Calu3 (cell line): ENCODE measurements at regions not wholly inside any gene's neighbourhood (a gene's known extent, or its start where the extent isn't known, plus 50 kb on each side); places are given as distances from the start of the nearest gene placed in this dataset.
A peak's percentile ranks its signal among the peaks of the same experiment; 100 is the strongest.

Experiments
- BruUV-seq: library from RNA; stranded (reverse); fragments of 400-500 nt; replicated peaks from 2 replicates; lab custom pipeline; 2021; lab: Mats Ljungman, UMichigan
- CTCF ChIA-PET: fragments of 300-600 bp; sonication (Branson Sonifier 250); formaldehyde crosslinking; loops from one replicate; lab custom pipeline; 2022; ENCODE audit warnings: antibody characterized with exemption; lab: Charles Lee
- DNase-seq: peaks from one replicate; pipeline ENCODE4 v3.0.0; 2022
- H3K27ac Mint-ChIP-seq: one replicate; pipeline ENCODE4 v1.8.0; 2022; ENCODE audit warnings: mixed read lengths; ENCODE audit not compliant: unreplicated experiment
- H3K27me3 Mint-ChIP-seq: one replicate; pipeline ENCODE4 v1.8.0; 2022; ENCODE audit warnings: mixed read lengths; ENCODE audit not compliant: unreplicated experiment
- H3K36me3 Mint-ChIP-seq: one replicate; pipeline ENCODE4 v1.8.0; 2022; ENCODE audit warnings: mild to moderate bottlenecking, moderate library complexity, mixed read lengths; ENCODE audit not compliant: insufficient read depth, unreplicated experiment
- H3K4me1 Mint-ChIP-seq: one replicate; pipeline ENCODE4 v1.8.0; 2022; ENCODE audit warnings: mild to moderate bottlenecking, low read depth, mixed read lengths; ENCODE audit not compliant: unreplicated experiment
- H3K4me3 Mint-ChIP-seq: one replicate; pipeline ENCODE4 v1.8.0; 2022; ENCODE audit warnings: mild to moderate bottlenecking, low read depth, moderate library complexity, mixed read lengths; ENCODE audit not compliant: unreplicated experiment
- H3K9me3 Mint-ChIP-seq: one replicate; pipeline ENCODE4 v1.8.0; 2022; ENCODE audit warnings: low read depth, mixed read lengths; ENCODE audit not compliant: unreplicated experiment
- intact Hi-C: fragments of 100-400 bp; cut with micrococcal nuclease; formaldehyde crosslinking; loops from one replicate; pipeline ENCODE4 v1.10.0; 2022; ENCODE audit not compliant: unreplicated experiment
- TF ChIP-seq, protein P1 (sequence below): fragments of 200-600 bp; IDR thresholded peaks from one replicate; pipeline ENCODE4 v1.8.0; 2022; ENCODE audit warnings: antibody characterized with exemption; ENCODE audit not compliant: unreplicated experiment

DNA sequence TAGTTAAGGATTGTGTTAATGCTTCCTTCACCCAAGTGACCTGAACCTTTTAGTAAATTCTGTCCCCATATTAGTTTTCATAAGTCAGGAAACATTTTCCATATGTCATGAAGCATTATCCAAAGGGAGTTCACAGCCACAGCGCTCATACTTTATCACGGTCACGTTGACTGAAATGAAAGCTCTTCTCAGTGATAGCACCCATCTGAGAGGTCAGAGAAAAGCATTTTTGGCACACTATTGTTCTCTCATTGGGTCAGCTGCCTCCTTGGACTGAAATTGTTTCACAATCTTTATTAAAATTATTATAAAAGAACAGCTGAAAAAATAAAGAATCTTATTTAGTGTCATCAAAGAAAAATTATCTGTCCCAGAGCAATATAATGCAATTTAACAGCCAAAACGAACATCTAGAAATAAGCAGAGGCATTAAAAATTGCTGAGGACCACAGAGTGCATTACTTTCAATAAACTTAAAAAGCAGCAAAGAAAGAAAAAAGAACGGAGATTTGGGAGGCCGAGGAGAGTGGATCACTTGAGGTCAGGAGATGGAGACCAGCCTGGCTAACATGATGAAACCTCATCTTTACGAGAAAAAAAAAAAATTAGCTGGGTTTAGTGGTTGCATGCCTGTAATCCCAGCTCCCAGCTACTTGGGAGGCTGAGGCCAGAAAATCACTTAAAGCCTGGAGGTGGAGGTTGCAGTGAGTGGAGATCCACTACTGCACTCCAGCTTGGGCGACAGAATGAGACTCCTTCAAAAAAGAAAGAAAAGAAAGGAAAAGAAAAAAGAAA lies 680.8 kb upstream of the FAM241A start:
- no peak for DNase-seq
- Mint-ChIP-seq H3K27me3 (no peaks in the 10 kb centered on the region), H3K9me3 (no peaks in the 10 kb centered on the region), H3K4me3 (no peak overlapping the region), H3K27ac (no peak overlapping the region), H3K36me3 (no peaks in the 10 kb centered on the region), H3K4me1 (peaks cover 9% of the 10 kb centered on the region)
- no TSS peak for BruUV-seq
- intact Hi-C loops, result no loop called here
- TF ChIP-seq, protein P1, sequence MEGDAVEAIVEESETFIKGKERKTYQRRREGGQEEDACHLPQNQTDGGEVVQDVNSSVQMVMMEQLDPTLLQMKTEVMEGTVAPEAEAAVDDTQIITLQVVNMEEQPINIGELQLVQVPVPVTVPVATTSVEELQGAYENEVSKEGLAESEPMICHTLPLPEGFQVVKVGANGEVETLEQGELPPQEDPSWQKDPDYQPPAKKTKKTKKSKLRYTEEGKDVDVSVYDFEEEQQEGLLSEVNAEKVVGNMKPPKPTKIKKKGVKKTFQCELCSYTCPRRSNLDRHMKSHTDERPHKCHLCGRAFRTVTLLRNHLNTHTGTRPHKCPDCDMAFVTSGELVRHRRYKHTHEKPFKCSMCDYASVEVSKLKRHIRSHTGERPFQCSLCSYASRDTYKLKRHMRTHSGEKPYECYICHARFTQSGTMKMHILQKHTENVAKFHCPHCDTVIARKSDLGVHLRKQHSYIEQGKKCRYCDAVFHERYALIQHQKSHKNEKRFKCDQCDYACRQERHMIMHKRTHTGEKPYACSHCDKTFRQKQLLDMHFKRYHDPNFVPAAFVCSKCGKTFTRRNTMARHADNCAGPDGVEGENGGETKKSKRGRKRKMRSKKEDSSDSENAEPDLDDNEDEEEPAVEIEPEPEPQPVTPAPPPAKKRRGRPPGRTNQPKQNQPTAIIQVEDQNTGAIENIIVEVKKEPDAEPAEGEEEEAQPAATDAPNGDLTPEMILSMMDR, result no peak
- CTCF ChIA-PET, result no interaction called here

DNA sequence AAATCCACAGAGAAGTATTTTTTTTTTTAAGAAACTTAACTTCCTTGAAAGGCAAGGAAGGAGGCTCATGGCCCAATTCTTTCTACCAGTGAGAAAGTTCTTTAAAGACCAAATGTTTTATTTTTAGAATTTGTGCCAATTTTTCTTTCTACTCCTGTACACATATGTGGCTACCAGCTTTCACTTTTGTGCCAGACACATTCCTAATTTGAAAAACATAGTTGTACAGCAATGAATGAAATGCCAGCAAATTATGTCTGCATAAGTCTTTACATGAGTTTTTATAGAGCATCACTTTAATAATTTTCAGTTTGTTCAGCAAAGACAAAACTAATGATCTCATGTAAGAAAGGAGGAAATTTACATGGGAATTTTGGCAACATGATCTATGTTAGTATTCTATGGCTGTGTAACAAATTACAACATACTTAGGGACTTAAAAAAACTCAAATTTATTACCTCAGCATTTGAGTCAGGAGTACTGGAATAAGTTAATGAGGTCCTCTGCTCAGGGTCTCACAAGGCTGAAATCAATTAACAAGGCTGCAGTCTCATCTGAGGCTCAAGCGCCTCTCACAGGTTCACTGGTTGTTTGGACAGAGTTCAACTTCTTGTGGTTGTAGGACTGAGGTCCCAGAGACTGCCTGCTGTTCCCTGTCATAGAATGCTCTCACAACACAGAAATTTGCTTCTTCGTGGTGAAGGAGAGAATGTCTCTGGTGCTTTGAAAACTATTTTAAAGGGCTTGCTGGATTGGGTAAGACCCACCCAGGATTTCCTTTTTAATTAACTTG lies 678.2 kb upstream of the FAM241A start:
- intact Hi-C loops, result no loop called here
- H3K27ac Mint-ChIP-seq, result no peak overlapping the region
- no peaks in the 10 kb centered on the region for H3K36me3 Mint-ChIP-seq
- peaks cover 9% of the 10 kb centered on the region for H3K4me1 Mint-ChIP-seq
- H3K9me3 Mint-ChIP-seq, result no peaks in the 10 kb centered on the region
- BruUV-seq, result no TSS peak
- TF ChIP-seq, protein P1, result no peak
- CTCF ChIA-PET, result no interaction called here
- H3K27me3 Mint-ChIP-seq, result no peaks in the 10 kb centered on the region
- no peak for DNase-seq
- no peak overlapping the region for H3K4me3 Mint-ChIP-seq

DNA sequence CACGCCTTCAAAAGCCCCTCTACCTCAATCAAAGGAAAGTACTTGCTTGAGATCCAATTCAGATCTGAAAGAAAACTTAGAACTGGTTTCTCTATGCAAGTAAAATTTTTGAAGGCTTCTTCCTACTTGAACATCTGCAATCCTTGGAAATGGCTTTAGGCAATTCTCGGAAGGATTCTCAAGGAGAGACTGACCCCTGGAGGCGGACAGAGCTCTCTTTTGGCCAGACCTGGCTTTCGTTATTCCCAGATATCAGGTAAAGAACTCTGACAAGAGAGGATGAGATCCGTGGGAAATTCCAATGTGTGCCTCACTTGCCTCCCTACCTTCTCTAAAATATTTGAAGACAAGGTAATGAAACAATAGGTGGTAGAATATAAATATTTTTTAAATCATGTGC lies 670.3 kb upstream of the FAM241A start:
- no TSS peak for BruUV-seq
- H3K27ac Mint-ChIP-seq, result no peak overlapping the region
- CTCF ChIA-PET, result interaction anchor here (0.9 kb wide), 1 partner anchor 337 kb away, joined by 4 read pairs; no protein-coding TSS in a partner anchor
- no peaks in the 10 kb centered on the region for H3K36me3 Mint-ChIP-seq
- H3K9me3 Mint-ChIP-seq, result no peaks in the 10 kb centered on the region
- TF ChIP-seq, protein P1, result no peak
- peak; percentile 43 for DNase-seq
- no peaks in the 10 kb centered on the region for H3K4me1 Mint-ChIP-seq
- intact Hi-C loops, result loop anchor here (2.0 to 10.0 kb wide), 2 partner anchors 338 to 840 kb away; no protein-coding TSS in a partner anchor
- H3K27me3 Mint-ChIP-seq, result no peaks in the 10 kb centered on the region
- no peak overlapping the region for H3K4me3 Mint-ChIP-seq

- H3K36me3 Mint-ChIP-seq, result no peaks in the 10 kb centered on the region
- no peaks in the 10 kb centered on the region for H3K4me1 Mint-ChIP-seq
- TF ChIP-seq, protein P1, result no peak
- CTCF ChIA-PET, result no interaction called here
- no peak overlapping the region for H3K27ac Mint-ChIP-seq
- intact Hi-C loops, result loop anchor here (2.0 to 10.0 kb wide), 2 partner anchors 339 to 841 kb away; no protein-coding TSS in a partner anchor
- no peak overlapping the region for H3K4me3 Mint-ChIP-seq
- no peaks in the 10 kb centered on the region for H3K27me3 Mint-ChIP-seq
- BruUV-seq, result no TSS peak
- peaks cover 2% of the 10 kb centered on the region for H3K9me3 Mint-ChIP-seq
- DNase-seq, result no peak
These were observed 669.6 kb upstream of the FAM241A start for GRCh38 chr4:111475666-111476065.
